ENCODE measurements at regions not wholly inside any gene's neighbourhood (a gene's known extent, or its start where the extent isn't known, plus 50 kb on each side); places are given as distances from the start of the nearest gene placed in this dataset.

GRCh38 chr6:78607189-78607588 lies 260.2 kb upstream of the IRAK1BP1 start:
- POLR2A ChIA-PET: no interaction called here
- TF ChIP-seq ZNF263 (CRISPR knock-in tag; IDR thresholded peaks at IDR 0.05; ENCODE audit: borderline replicate concordance) (no peak), SIN3B (IDR thresholded peaks at IDR 0.05; ENCODE audit: low read depth) (no peak), RBM14 (IDR thresholded peaks at IDR 0.05; ENCODE audit: borderline replicate concordance, insufficient read depth, low read depth, low read length) (no peak), ARID3A (IDR thresholded peaks at IDR 0.05; ENCODE audit: borderline replicate concordance, low read depth, low read length) (no peak), U2AF2 (optimal IDR thresholded peaks at IDR 0.05; ENCODE audit: low read depth, low read length) (no peak), MXD1 (CRISPR knock-in tag; IDR thresholded peaks at IDR 0.05; ENCODE audit: borderline replicate concordance, poor library complexity, severe bottlenecking) (no peak), PBX2 (CRISPR knock-in tag; IDR thresholded peaks at IDR 0.05; ENCODE audit: low read depth) (no peak), PBX2 (tag; conservative IDR thresholded peaks at IDR 0.05; ENCODE audit: low read depth) (no peak), KLF1 (tag; IDR thresholded peaks at IDR 0.05) (no peak), AFF1 (IDR thresholded peaks at IDR 0.05; ENCODE audit: low read depth in 1 of 2, partially characterized antibody in 2 of 2) (no peak), CCAR2 (IDR thresholded peaks at IDR 0.05; ENCODE audit: low read depth, low read length) (no peak), ZNF277 (CRISPR knock-in tag; IDR thresholded peaks at IDR 0.05; ENCODE audit: borderline replicate concordance) (no peak)

More at GRCh38 chr6:78607189-78607588, 260.2 kb upstream of the IRAK1BP1 start:
- CTCF ChIA-PET (ENCODE audit: low intra/inter-chr PET ratio): no interaction called here
- in situ Hi-C loops (cut with MboI): no loop called here
- H3K4me2 ChIP-seq (ENCODE audit: insufficient read depth, low read length): no peak overlapping the region
- no TSS peak for BruUV-seq (replicated peaks)
- no peaks in the 10 kb centered on the region for H3K9me3 ChIP-seq (replicated peaks; ENCODE audit: control insufficient read depth, insufficient read depth, low read depth, low read length)
- intact Hi-C loops (cut with micrococcal nuclease): no loop called here
- no peak overlapping the region for H3K9ac ChIP-seq (ENCODE audit: insufficient read depth in 1 of 2, low read depth in 2 of 2, low read length in 2 of 2)
- H3K79me2 ChIP-seq (ENCODE audit: control insufficient read depth, insufficient read depth, low read length): no peaks in the 10 kb centered on the region
- ATAC-seq (no peak), FAIRE-seq (no peak), DNase-seq (ENCODE audit: extremely low read depth in 1 of 4, low spot score in 3 of 4) (no peak)
- 0% methylated on average over 1 of the region's 1 CpG for WGBS (ENCODE audit: insufficient coverage, low coverage, missing lambda C conversion rate)
- no peaks in the 10 kb centered on the region for H3K4me1 ChIP-seq (replicated peaks in 1 of 2; ENCODE audit: control insufficient read depth in 2 of 2, insufficient read depth in 2 of 2, low read length in 2 of 2)
- no peak overlapping the region for H3K27ac ChIP-seq (ENCODE audit: extremely low read depth, low read depth, low read length)
- H3K4me3 ChIP-seq: no peak overlapping the region
- no peaks in the 10 kb centered on the region for H3K27me3 ChIP-seq (ENCODE audit: control insufficient read depth in 2 of 2, insufficient read depth in 2 of 2, low read length in 2 of 2)
- no peaks in the 10 kb centered on the region for H3K36me3 ChIP-seq (ENCODE audit: control insufficient read depth, insufficient read depth, low read length)
- H3K9me1 ChIP-seq (ENCODE audit: control insufficient read depth, insufficient read depth, low read length): no peaks in the 10 kb centered on the region
- H2AFZ ChIP-seq (ENCODE audit: low read depth, low read length): no peak overlapping the region
- no peaks in the 10 kb centered on the region for H4K20me1 ChIP-seq (replicated peaks; ENCODE audit: control insufficient read depth, insufficient read depth, low read length)

Data from K562 (cell line).